Pons (tissue), 1 donor: ENCODE measurements at regions not wholly inside any gene's neighbourhood (a gene's known extent, or its start where the extent isn't known, plus 50 kb on each side); places are given as distances from the start of the nearest gene placed in this dataset.
"Not testable (repeated sequence)": the region's sequence is repeated elsewhere in the genome, so short reads cannot be mapped to it uniquely, and the experiment has no call there.

ENCODE experiments used
- DNase-seq: peaks from one replicate; pipeline ENCODE4 v3.0.0-alpha.2; 2016; ENCODE audit warnings: low spot score

GRCh38 chr1:4118746-4119515 lies 218.9 kb upstream of the C1orf174 start:
- no peak for DNase-seq

GRCh38 chr1:4119516-4120220 lies 219.6 kb upstream of the C1orf174 start:
- no peak for DNase-seq

DNA sequence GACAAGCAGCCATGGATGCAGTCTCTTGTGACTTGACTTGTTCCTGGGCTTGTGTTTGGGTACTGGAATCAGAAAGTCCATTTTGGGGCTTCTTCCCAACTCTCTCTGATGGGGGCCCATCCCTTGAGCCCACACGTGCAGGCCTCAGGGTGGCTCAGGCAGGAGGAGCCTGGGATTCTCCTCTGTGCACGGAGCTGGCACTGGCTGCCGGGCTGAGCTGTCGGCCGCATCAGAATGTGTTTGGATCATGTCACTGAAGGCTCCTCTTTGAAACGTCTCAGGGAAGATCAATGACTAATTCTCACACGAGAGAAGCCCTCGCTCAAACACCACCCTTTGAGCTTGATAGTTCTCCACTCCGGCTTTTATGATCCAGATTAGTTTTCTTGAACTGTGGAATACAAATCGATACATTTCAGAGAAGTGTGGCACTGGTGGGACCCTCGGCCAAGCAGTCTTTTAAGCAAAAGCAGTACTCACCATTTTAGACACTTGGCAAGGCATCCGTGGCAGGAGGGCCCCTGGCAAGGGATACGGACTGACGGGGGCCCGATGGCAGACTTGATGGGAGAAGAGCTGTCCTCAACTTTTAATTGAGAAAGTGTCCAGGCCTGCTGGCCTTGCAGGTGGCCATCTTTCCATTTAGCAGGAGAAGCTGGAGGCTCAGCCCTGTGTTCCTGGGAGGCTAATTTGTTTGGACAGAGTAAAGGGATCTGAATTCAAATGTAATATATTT lies 220.7 kb upstream of the C1orf174 start:
- no peak for DNase-seq

GRCh38 chr1:4121293-4121684 lies 221.2 kb upstream of the C1orf174 start:
- no peak for DNase-seq

DNA sequence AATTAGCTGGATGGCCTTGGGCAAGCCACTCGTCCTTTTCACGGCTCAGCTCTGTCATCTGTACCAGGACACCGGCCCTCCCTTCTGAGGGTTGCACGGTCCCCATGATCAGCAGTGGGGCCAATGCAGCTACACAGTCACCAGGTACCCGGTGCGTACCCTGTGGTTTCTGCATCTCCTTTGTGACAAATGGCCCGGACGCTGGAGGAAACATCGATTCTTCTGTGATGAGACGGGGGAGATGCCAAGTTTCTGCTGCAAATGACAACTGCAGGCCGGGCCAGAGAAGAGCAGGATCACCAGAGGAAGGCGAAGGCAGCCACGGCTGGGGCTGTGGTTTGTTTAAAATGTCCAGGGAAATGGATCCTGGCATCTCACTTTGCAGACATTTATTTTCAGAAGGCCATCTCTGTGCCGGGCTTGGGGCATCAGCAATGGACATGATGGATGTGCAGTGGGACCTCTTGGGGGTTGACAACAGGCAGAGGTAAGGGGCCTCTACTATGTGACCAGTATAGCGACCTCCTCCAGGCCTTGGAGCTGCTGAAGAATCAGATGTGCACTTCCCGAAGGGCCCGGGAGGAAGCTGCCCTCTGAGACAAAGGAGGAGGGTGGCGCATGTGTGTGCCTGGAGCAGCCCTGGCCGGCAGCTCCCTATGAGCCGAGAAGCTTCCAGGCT lies 221.9 kb upstream of the C1orf174 start:
- no peak for DNase-seq

DNA sequence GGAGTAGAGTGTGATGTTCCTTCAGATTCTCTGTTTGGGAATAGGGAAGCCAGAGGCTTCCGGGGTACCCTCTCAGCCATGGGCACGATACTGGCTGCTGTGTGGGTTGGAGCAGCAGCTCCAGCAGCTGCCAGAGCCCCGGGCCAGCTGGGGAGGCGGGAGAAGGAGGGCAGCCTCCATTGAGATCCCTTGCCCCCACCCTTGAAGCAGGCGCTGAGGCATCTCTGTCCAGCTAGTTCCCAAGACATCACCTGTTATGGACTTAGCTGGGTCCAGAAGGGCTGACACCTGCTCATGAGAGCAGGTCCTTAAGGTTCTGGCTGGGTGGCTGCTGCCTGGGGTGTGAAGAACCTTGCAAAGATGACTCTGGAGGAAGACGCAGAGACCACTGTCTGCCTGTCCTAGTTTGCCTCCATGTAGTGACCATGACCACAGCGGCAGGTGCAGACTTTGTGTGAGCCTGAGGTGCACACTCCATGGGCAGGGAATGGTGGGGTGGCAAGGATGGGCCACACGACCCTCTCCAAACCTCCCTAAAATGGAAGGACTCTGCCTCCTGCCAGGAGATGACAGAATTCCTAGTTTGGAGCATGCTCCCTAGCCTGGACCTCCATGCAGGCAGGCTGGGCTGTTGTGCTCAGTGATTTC lies 222.6 kb upstream of the C1orf174 start:
- DNase-seq = no peak

DNA sequence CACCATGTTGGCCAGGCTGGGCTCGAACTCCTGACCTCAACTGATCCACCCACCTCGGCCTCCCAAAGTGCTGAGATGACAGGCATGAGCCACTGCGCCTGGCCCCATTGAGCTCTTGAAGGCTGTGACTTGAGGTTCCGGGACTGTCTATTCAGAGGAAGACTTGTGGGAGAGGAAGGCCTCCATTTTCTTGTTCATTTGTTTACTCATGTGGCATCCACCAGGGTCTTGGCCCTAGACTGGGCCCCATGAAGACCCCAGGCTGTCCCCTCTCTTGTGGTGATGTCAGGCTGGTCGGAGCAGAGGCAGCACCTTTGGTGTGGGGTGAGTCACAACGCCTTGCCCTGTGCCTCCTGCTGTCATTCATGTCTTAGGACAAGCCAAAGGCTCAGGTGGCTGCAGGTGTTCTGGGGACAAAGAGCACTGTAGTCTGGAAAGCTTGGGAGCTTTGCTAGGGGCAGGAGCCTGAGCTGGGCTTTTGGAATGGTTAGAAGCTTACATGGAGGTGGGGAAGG lies 224.6 kb upstream of the C1orf174 start:
- no peak for DNase-seq

DNA sequence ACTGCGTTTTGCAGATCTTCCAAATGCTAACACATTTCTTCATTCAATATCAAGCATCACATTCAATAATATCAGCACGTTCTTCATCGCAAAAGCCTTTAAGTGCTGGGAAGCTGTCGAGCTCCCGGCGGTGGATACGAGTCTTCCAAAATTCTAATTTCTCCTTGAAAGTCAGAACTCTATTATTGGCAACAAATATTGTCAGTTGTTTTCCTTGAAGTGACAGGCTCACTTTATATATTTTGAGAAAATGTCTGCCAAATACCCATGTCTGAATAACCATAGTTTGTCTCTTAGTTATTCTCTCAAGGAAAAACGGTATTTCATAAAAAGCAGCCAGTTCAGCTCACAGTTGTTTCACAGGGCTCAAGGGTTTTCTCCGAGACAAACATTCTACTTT lies 226.2 kb upstream of the C1orf174 start:
- DNase-seq = no peak

GRCh38 chr1:4126731-4127591 lies 226.9 kb upstream of the C1orf174 start:
- DNase-seq = no peak

GRCh38 chr1:4127592-4128140 lies 227.6 kb upstream of the C1orf174 start:
- no peak for DNase-seq

DNA sequence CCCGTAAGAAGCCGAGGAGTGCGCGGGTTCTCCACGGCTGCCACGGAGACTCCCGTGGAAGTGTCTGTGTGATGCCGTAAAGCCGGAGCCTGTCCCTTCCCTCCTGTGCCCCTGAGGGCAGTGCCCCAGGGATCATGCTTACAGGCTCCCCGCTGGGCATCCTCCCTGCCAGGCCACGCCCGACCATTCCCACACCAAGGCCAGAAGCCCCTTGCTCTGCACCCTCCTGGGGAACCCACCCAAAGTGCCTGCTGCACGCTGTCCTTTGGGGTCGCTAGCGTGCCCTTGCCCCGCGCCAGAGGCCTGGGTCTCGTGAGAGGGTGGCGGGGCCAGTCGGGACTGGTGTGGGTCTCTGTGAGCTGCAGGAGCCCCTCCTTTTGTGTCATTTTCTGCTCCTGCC lies 228.5 kb upstream of the C1orf174 start:
- DNase-seq = no peak

DNA sequence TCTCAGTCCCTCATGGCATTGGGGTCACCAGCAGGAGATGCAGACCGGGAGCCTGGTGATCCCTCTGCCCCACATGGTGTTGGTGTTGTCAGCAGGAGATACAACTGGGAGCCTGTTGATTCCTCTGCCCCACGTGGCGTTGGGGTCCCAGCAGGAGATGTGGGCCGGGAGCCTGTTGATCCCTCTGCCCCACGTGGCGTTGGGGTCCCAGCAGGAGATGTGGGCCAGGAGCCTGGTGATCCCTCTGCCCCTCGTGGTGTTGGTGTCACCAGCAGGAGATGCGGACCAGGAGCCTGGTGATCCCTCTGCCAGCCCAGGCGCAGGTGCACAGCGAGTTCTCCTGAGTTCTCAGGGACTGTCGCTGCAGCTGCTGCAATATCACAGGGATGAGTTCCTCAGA lies 229.6 kb upstream of the C1orf174 start:
- no peak for DNase-seq

DNA sequence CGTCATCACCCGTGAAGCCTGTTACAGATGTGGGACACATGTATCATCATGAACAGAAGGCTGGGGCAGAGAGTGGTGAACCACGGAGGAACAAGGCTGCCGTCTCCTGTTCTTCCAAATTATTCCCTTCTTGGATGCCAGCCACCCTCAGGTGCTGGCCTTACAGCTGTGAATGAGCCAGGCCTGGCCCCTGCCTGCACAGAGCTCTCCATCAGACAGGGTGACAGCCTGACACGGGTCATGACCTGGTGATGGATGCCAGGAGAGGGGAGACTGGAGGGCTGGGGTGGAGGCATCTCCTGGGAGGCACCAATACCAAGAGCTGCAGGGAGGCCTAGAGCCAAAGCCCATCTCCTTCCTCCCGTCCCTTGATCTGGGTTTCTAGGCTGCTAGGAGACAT lies 230.0 kb upstream of the C1orf174 start:
- no peak for DNase-seq

DNA sequence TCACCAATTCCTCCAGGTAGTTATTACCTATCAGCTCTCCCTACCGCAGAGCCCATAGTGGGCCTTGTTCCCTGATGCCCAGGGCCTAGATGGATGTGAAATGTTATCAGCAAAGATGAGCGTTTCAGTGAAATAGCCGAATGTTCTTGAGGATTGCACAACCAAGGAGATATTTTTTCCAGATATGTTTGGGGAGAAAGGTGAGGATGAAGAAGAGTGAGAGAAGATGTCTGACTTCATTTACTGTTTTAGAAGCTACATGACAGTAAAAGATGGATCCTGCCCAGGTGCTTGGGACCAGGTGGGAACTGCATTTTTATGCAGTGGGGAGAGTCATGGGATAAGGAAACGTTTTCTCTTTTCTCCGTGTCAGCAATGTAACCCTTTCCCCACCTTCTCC lies 231.7 kb upstream of the C1orf174 start:
- no peak for DNase-seq

DNA sequence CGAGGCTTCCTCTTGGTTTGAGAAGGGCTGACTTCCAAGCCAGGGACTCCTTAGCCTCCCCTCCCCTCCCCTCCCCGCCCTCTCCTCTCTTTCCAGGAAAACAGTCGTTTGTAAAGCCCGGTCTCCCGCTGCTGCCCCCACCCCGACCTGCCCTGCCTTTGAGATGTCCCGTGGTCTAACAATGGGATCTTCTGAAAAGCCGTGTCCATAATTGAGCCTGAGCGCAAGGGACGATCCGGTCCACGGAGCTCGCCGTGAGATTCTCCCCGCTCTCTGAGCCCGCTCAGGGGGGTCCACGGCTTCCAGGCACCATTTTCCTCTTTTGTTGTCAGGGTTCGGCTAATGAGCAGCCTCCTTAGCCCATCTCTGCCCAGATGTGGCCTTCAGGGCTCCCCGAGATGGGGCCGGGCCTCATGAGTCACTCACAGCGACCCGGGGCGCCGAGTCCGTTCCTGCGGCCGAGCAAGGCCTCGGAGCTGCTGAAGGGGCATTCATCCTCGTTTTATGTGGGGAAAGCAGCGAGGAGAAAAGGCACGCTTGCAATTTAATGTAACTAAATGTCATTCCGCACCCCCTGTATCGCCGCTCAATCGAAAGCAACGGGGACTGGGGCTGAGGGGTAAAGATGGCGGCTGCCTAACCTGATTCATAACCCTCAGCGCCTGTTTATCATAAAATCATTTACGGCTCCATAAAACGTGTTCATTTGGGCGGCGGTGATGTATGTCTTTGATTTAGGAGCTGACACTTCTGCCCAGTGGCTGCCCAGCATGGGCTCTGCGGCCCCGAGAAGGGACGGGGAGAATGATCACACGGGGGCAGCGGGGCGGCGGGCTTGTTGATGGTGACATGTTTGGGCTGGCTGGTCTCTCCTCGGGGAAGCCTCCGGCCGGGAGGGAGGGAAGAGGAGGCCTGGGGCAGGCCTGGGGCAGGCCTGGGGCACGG lies 232.6 kb upstream of the C1orf174 start:
- DNase-seq = no peak

GRCh38 chr1:4133297-4133938 lies 233.3 kb upstream of the C1orf174 start:
- DNase-seq = no peak

GRCh38 chr1:4133939-4134321 lies 233.9 kb upstream of the C1orf174 start:
- no peak for DNase-seq

DNA sequence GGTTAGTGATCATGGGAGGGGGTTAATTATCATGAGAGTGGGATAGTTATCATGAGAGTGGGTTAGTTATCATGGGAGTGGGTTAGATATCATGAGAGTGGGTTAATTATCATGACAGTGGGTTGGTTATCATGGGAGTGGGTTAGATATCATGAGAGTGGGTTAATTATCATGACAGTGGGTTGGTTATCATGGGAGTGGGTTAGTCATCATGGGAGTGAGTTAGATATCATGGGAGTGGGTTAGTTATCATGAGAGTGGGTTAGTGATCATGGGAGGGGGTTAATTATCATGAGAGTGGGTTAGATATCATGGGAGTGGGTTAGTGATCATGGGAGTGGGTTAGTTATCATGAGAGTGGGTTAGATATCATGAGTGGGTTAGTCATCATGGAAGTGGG lies 235.8 kb upstream of the C1orf174 start:
- DNase-seq = not testable (repeated sequence)
